WTC11 (cell line): ENCODE measurements at regions not wholly inside any gene's neighbourhood (a gene's known extent, or its start where the extent isn't known, plus 50 kb on each side); places are given as distances from the start of the nearest gene placed in this dataset.

Experiments used
- ATAC-seq: fragments of 200-7000 bp; cut with Tn5 transposase; 2 replicates; pipeline ENCODE4 v1.10.0; 2021; ENCODE audit warnings: mild to moderate bottlenecking, moderate library complexity
- CTCF ChIA-PET: fragments of 300-600 bp; sonication (Branson Sonifier 250); formaldehyde crosslinking; loops from one replicate; lab custom pipeline; 2021; ENCODE audit warnings: antibody characterized with exemption; lab: Charles Lee
- POLR2A ChIA-PET: fragments of 350-600 bp; sonication (Branson Sonifier 250); formaldehyde crosslinking; loops from one replicate; lab custom pipeline; 2021; ENCODE audit warnings: antibody characterized with exemption; lab: Charles Lee
- DNase-seq: peaks from one replicate; pipeline ENCODE4 v3.0.0; 2021; ENCODE audit warnings: low spot score
- H3K27ac Mint-ChIP-seq: 2 replicates; pipeline ENCODE4 v1.8.0; 2021; ENCODE audit warnings: mixed read lengths
- H3K27me3 Mint-ChIP-seq: 2 replicates; pipeline ENCODE4 v1.8.0; 2021; ENCODE audit warnings: low read depth, mild to moderate bottlenecking, moderate library complexity, mixed read lengths
- H3K36me3 Mint-ChIP-seq: 2 replicates; pipeline ENCODE4 v1.8.0; 2021; ENCODE audit warnings: mixed read lengths
- H3K4me1 Mint-ChIP-seq: 2 replicates; pipeline ENCODE4 v1.8.0; 2022; ENCODE audit warnings: mixed read lengths
- H3K4me3 Mint-ChIP-seq: 2 replicates; pipeline ENCODE4 v1.8.0; 2021; ENCODE audit warnings: mild to moderate bottlenecking, moderate library complexity, mixed read lengths
- H3K9me3 Mint-ChIP-seq: 2 replicates; pipeline ENCODE4 v1.8.0; 2021; ENCODE audit warnings: mixed read lengths
- AFF4 ChIP-seq: sonication (generic); formaldehyde crosslinking; IDR thresholded peaks from 2 replicates; pipeline ENCODE4 v1.8.1; 2023; ENCODE audit warnings: mild to moderate bottlenecking, missing genetic modification reagents, borderline replicate concordance
- CBFB ChIP-seq: sonication (generic); formaldehyde crosslinking; IDR thresholded peaks from 2 replicates; pipeline ENCODE4 v1.8.1; 2022; ENCODE audit warnings: mild to moderate bottlenecking, low read depth, missing genetic modification reagents
- E2F5 ChIP-seq: sonication (generic); formaldehyde crosslinking; IDR thresholded peaks from 2 replicates; pipeline ENCODE4 v1.8.1; 2022; ENCODE audit warnings: mild to moderate bottlenecking, moderate library complexity, missing genetic modification reagents
- ETV6 ChIP-seq: sonication (generic); formaldehyde crosslinking; IDR thresholded peaks from 2 replicates; pipeline ENCODE4 v1.8.1; 2022; ENCODE audit warnings: mild to moderate bottlenecking, missing genetic modification reagents
- FOXK1 ChIP-seq: sonication (generic); formaldehyde crosslinking; IDR thresholded peaks from 2 replicates; pipeline ENCODE4 v1.8.0; 2022; ENCODE audit warnings: mild to moderate bottlenecking, moderate library complexity, missing genetic modification reagents
- GRHL2 ChIP-seq: fragments of 250-450 bp; sonication (Bioruptor Pico); IDR thresholded peaks from 2 replicates; pipeline ENCODE4 v1.8.0; 2022; ENCODE audit warnings: mild to moderate bottlenecking, moderate library complexity; ENCODE audit not compliant: insufficient replicate concordance, severe bottlenecking
- TP53 ChIP-seq: sonication (generic); formaldehyde crosslinking; IDR thresholded peaks from 2 replicates; pipeline ENCODE4 v1.8.1; 2023; ENCODE audit warnings: mild to moderate bottlenecking, missing genetic modification reagents
- ZNF263 ChIP-seq: sonication (generic); formaldehyde crosslinking; IDR thresholded peaks from 2 replicates; pipeline ENCODE4 v1.8.1; 2022; ENCODE audit warnings: low read depth, mild to moderate bottlenecking, moderate library complexity, missing genetic modification reagents
- ZNF671 ChIP-seq: fragments of 250-450 bp; sonication (Bioruptor Pico); IDR thresholded peaks from 2 replicates; pipeline ENCODE4 v1.8.0; 2021; ENCODE audit warnings: mild to moderate bottlenecking
- TF ChIP-seq, protein P1 (sequence below): fragments of 250-450 bp; sonication (Bioruptor Pico); IDR thresholded peaks from 2 replicates; pipeline ENCODE4 v1.9.0; 2021; ENCODE audit warnings: mild to moderate bottlenecking, borderline replicate concordance
- TF ChIP-seq, protein P2 (sequence below): sonication (generic); formaldehyde crosslinking; IDR thresholded peaks from 2 replicates; pipeline ENCODE4 v1.8.0; 2023; ENCODE audit warnings: mild to moderate bottlenecking, missing genetic modification reagents
- TF ChIP-seq, protein P3 (sequence below): fragments of 200-600 bp; IDR thresholded peaks from 2 replicates; pipeline ENCODE4 v1.8.0; 2022; ENCODE audit warnings: antibody characterized with exemption
- TF ChIP-seq, protein P4 (sequence below): sonication (generic); formaldehyde crosslinking; IDR thresholded peaks from 2 replicates; pipeline ENCODE4 v1.8.1; 2023; ENCODE audit warnings: mild to moderate bottlenecking, missing genetic modification reagents
- TF ChIP-seq, protein P5 (sequence below): sonication (generic); formaldehyde crosslinking; conservative IDR thresholded peaks from 2 replicates; pipeline ENCODE4 v1.8.1; 2022; ENCODE audit warnings: mild to moderate bottlenecking, missing genetic modification reagents
- TF ChIP-seq, protein P6 (sequence below): sonication (generic); formaldehyde crosslinking; IDR thresholded peaks from 2 replicates; pipeline ENCODE4 v1.8.1; 2022; ENCODE audit warnings: missing genetic modification reagents, borderline replicate concordance
- TF ChIP-seq, protein P7 (sequence below): sonication (generic); formaldehyde crosslinking; IDR thresholded peaks from 2 replicates; pipeline ENCODE4 v1.8.1; 2023; ENCODE audit warnings: mild to moderate bottlenecking, moderate library complexity, missing genetic modification reagents

DNA sequence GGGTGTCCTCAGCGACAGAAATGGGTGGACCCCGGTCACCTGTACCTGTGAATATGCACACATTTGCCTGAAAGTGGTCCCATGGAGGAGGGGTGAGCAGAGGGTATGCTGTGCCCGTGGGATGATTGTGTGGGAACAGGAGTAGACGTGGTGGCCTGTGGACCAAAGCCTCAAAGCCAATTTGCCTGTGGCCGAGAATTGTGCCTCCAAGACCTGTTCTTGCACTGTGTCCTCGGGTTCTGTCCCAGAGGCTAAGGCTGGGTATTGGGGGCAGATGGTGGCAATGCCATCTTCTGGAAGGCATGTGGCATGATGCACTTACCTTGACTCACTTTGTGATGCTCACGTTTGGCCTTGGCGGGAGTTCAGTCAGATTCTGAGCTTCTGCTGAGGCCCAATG is 351.0 kb downstream of the TCERG1L start:
- H3K4me3 Mint-ChIP-seq, result no peak overlapping the region
- ChIA-PET CTCF (no interaction called here), POLR2A (no interaction called here)
- TF ChIP-seq AFF4 (CRISPR knock-in tag), result no peak
- TF ChIP-seq GRHL2 (CRISPR knock-in tag), result no peak
- TF ChIP-seq, protein P1, sequence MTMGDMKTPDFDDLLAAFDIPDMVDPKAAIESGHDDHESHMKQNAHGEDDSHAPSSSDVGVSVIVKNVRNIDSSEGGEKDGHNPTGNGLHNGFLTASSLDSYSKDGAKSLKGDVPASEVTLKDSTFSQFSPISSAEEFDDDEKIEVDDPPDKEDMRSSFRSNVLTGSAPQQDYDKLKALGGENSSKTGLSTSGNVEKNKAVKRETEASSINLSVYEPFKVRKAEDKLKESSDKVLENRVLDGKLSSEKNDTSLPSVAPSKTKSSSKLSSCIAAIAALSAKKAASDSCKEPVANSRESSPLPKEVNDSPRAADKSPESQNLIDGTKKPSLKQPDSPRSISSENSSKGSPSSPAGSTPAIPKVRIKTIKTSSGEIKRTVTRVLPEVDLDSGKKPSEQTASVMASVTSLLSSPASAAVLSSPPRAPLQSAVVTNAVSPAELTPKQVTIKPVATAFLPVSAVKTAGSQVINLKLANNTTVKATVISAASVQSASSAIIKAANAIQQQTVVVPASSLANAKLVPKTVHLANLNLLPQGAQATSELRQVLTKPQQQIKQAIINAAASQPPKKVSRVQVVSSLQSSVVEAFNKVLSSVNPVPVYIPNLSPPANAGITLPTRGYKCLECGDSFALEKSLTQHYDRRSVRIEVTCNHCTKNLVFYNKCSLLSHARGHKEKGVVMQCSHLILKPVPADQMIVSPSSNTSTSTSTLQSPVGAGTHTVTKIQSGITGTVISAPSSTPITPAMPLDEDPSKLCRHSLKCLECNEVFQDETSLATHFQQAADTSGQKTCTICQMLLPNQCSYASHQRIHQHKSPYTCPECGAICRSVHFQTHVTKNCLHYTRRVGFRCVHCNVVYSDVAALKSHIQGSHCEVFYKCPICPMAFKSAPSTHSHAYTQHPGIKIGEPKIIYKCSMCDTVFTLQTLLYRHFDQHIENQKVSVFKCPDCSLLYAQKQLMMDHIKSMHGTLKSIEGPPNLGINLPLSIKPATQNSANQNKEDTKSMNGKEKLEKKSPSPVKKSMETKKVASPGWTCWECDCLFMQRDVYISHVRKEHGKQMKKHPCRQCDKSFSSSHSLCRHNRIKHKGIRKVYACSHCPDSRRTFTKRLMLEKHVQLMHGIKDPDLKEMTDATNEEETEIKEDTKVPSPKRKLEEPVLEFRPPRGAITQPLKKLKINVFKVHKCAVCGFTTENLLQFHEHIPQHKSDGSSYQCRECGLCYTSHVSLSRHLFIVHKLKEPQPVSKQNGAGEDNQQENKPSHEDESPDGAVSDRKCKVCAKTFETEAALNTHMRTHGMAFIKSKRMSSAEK (CRISPR knock-in tag), result no peak
- no peak for TF ChIP-seq FOXK1 (CRISPR knock-in tag)
- TF ChIP-seq, protein P2, sequence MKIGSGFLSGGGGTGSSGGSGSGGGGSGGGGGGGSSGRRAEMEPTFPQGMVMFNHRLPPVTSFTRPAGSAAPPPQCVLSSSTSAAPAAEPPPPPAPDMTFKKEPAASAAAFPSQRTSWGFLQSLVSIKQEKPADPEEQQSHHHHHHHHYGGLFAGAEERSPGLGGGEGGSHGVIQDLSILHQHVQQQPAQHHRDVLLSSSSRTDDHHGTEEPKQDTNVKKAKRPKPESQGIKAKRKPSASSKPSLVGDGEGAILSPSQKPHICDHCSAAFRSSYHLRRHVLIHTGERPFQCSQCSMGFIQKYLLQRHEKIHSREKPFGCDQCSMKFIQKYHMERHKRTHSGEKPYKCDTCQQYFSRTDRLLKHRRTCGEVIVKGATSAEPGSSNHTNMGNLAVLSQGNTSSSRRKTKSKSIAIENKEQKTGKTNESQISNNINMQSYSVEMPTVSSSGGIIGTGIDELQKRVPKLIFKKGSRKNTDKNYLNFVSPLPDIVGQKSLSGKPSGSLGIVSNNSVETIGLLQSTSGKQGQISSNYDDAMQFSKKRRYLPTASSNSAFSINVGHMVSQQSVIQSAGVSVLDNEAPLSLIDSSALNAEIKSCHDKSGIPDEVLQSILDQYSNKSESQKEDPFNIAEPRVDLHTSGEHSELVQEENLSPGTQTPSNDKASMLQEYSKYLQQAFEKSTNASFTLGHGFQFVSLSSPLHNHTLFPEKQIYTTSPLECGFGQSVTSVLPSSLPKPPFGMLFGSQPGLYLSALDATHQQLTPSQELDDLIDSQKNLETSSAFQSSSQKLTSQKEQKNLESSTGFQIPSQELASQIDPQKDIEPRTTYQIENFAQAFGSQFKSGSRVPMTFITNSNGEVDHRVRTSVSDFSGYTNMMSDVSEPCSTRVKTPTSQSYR (CRISPR knock-in tag), result no peak
- TF ChIP-seq, protein P3, sequence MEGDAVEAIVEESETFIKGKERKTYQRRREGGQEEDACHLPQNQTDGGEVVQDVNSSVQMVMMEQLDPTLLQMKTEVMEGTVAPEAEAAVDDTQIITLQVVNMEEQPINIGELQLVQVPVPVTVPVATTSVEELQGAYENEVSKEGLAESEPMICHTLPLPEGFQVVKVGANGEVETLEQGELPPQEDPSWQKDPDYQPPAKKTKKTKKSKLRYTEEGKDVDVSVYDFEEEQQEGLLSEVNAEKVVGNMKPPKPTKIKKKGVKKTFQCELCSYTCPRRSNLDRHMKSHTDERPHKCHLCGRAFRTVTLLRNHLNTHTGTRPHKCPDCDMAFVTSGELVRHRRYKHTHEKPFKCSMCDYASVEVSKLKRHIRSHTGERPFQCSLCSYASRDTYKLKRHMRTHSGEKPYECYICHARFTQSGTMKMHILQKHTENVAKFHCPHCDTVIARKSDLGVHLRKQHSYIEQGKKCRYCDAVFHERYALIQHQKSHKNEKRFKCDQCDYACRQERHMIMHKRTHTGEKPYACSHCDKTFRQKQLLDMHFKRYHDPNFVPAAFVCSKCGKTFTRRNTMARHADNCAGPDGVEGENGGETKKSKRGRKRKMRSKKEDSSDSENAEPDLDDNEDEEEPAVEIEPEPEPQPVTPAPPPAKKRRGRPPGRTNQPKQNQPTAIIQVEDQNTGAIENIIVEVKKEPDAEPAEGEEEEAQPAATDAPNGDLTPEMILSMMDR, result no peak
- TF ChIP-seq, protein P4, sequence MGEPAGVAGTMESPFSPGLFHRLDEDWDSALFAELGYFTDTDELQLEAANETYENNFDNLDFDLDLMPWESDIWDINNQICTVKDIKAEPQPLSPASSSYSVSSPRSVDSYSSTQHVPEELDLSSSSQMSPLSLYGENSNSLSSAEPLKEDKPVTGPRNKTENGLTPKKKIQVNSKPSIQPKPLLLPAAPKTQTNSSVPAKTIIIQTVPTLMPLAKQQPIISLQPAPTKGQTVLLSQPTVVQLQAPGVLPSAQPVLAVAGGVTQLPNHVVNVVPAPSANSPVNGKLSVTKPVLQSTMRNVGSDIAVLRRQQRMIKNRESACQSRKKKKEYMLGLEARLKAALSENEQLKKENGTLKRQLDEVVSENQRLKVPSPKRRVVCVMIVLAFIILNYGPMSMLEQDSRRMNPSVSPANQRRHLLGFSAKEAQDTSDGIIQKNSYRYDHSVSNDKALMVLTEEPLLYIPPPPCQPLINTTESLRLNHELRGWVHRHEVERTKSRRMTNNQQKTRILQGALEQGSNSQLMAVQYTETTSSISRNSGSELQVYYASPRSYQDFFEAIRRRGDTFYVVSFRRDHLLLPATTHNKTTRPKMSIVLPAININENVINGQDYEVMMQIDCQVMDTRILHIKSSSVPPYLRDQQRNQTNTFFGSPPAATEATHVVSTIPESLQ (CRISPR knock-in tag), result no peak
- TF ChIP-seq E2F5, result no peak
- TF ChIP-seq, protein P5, sequence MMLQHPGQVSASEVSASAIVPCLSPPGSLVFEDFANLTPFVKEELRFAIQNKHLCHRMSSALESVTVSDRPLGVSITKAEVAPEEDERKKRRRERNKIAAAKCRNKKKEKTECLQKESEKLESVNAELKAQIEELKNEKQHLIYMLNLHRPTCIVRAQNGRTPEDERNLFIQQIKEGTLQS (CRISPR knock-in tag), result no peak
- TF ChIP-seq CBFB (CRISPR knock-in tag), result no peak
- TF ChIP-seq TP53 (CRISPR knock-in tag), result no peak
- TF ChIP-seq, protein P6, sequence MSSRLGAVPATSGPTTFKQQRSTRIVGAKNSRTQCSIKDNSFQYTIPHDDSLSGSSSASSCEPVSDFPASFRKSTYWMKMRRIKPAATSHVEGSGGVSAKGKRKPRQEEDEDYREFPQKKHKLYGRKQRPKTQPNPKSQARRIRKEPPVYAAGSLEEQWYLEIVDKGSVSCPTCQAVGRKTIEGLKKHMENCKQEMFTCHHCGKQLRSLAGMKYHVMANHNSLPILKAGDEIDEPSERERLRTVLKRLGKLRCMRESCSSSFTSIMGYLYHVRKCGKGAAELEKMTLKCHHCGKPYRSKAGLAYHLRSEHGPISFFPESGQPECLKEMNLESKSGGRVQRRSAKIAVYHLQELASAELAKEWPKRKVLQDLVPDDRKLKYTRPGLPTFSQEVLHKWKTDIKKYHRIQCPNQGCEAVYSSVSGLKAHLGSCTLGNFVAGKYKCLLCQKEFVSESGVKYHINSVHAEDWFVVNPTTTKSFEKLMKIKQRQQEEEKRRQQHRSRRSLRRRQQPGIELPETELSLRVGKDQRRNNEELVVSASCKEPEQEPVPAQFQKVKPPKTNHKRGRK (CRISPR knock-in tag), result no peak
- TF ChIP-seq ZNF671 (CRISPR knock-in tag), result no peak
- no peak for TF ChIP-seq ZNF263 (CRISPR knock-in tag)
- TF ChIP-seq, protein P7, sequence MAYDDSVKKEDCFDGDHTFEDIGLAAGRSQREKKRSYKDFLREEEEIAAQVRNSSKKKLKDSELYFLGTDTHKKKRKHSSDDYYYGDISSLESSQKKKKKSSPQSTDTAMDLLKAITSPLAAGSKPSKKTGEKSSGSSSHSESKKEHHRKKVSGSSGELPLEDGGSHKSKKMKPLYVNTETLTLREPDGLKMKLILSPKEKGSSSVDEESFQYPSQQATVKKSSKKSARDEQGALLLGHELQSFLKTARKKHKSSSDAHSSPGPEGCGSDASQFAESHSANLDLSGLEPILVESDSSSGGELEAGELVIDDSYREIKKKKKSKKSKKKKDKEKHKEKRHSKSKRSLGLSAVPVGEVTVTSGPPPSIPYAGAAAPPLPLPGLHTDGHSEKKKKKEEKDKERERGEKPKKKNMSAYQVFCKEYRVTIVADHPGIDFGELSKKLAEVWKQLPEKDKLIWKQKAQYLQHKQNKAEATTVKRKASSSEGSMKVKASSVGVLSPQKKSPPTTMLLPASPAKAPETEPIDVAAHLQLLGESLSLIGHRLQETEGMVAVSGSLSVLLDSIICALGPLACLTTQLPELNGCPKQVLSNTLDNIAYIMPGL (CRISPR knock-in tag), result no peak
- TF ChIP-seq ETV6, result no peak
- peaks cover 58% of the 10 kb centered on the region for H3K36me3 Mint-ChIP-seq
- DNase-seq (no peak), ATAC-seq (no peak)
- H3K9me3 Mint-ChIP-seq, result peaks cover 60% of the 10 kb centered on the region
- H3K27ac Mint-ChIP-seq, result no peak overlapping the region
- H3K27me3 Mint-ChIP-seq, result peaks cover 5% of the 10 kb centered on the region
- no peaks in the 10 kb centered on the region for H3K4me1 Mint-ChIP-seq
